Vagina (tissue), 2 donors: ENCODE measurements at regions not wholly inside any gene's neighbourhood (a gene's known extent, or its start where the extent isn't known, plus 50 kb on each side); places are given as distances from the start of the nearest gene placed in this dataset.

ENCODE experiments used
- CTCF ChIP-seq, 3 experiments: fragments of 450-650 bp in 2 of 3; fragments of 200-600 bp in 1 of 3; sonication (generic) in 1 of 3; IDR thresholded peaks; one replicate each; pipeline ENCODE4 v1.5.1; 2017 to 2019; ENCODE audit warnings: antibody characterized with exemption in 3 of 3, mild to moderate bottlenecking in 2 of 3, moderate library complexity in 2 of 3
- POLR2A ChIP-seq, 2 donors: fragments of 450-650 bp; IDR thresholded peaks; one replicate each; pipeline ENCODE4 v1.6.1; 2017; ENCODE audit warnings: antibody characterized with exemption in 2 of 2, mild to moderate bottlenecking in 2 of 2, moderate library complexity in 2 of 2

DNA sequence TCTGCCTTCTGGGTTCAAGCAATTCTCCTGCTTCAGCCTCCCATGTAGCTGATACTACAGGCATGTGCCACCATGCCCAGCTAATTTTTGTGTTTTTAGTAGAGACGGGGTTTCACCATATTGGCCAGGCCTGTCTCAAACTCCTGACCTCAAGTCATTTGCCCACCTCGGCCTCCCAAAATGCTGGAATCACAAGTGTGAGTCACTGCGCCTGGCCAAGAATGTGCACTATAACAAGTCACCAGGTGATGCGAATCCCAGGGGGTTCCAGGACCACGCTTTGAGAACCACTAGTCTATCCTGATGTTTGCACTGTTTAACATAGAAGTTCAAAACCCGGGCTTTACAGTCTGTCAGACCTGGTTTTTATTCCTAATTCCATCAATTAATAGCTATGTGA is 144.8 kb downstream of the SUCLG1 start:
- no peak for TF ChIP-seq CTCF (IDR thresholded peaks at IDR 0.05)
- TF ChIP-seq POLR2A (IDR thresholded peaks at IDR 0.05): no peak
